ENCODE measurements at regions not wholly inside any gene's neighbourhood (a gene's known extent, or its start where the extent isn't known, plus 50 kb on each side); places are given as distances from the start of the nearest gene placed in this dataset.

DNA sequence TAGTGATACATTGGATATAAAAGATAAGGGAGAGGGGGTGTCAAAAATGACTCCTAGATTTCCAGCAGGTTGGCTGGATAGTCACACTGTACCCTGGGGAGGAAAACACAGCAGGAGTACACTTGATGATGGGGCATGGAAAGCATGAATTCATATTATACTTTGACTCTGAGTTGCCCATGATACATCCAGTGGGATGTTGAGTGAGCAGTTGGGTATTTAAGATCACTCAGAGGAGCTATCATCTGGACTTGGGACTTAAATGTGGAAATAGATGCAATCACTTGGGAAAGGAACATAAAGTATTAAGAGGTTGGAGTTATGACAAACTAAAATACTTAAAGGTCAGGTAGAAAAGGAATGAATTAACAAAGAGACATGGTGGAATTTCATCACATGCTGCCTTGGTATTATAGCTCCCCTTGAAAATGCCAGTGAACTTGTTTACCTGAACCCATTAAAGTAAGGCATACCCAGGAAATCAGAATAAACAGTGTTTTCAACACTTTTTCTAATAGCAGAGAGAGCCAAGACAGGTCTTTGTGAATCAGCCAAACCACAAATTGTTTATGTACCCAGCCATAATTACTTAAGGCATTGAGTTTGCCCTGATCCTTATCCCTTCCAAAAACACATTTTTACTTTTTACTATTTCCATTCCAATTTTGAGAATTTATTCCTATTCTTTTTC, 49.9 kb upstream of the ABI3BP start:
- no peak for TF ChIP-seq RAD21 (conservative IDR thresholded peaks at IDR 0.05 in 1 of 2, IDR thresholded peaks at IDR 0.05 in 1 of 2)
- no peak for TF ChIP-seq KDM1A (IDR thresholded peaks at IDR 0.05; ENCODE audit: low read depth)
- TF ChIP-seq, protein P1, sequence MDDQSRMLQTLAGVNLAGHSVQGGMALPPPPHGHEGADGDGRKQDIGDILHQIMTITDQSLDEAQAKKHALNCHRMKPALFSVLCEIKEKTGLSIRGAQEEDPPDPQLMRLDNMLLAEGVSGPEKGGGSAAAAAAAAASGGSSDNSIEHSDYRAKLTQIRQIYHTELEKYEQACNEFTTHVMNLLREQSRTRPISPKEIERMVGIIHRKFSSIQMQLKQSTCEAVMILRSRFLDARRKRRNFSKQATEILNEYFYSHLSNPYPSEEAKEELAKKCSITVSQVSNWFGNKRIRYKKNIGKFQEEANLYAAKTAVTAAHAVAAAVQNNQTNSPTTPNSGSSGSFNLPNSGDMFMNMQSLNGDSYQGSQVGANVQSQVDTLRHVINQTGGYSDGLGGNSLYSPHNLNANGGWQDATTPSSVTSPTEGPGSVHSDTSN (IDR thresholded peaks at IDR 0.05) = no peak
- TF ChIP-seq, protein P2, sequence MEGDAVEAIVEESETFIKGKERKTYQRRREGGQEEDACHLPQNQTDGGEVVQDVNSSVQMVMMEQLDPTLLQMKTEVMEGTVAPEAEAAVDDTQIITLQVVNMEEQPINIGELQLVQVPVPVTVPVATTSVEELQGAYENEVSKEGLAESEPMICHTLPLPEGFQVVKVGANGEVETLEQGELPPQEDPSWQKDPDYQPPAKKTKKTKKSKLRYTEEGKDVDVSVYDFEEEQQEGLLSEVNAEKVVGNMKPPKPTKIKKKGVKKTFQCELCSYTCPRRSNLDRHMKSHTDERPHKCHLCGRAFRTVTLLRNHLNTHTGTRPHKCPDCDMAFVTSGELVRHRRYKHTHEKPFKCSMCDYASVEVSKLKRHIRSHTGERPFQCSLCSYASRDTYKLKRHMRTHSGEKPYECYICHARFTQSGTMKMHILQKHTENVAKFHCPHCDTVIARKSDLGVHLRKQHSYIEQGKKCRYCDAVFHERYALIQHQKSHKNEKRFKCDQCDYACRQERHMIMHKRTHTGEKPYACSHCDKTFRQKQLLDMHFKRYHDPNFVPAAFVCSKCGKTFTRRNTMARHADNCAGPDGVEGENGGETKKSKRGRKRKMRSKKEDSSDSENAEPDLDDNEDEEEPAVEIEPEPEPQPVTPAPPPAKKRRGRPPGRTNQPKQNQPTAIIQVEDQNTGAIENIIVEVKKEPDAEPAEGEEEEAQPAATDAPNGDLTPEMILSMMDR (IDR thresholded peaks at IDR 0.05) = no peak
- TF ChIP-seq MAFK (IDR thresholded peaks at IDR 0.05; ENCODE audit: partially characterized antibody) = no peak
